Posterior vena cava (tissue), 2 donors: ENCODE measurements at regions not wholly inside any gene's neighbourhood (a gene's known extent, or its start where the extent isn't known, plus 50 kb on each side); places are given as distances from the start of the nearest gene placed in this dataset.
"Not testable (repeated sequence)": the region's sequence is repeated elsewhere in the genome, so short reads cannot be mapped to it uniquely, and the experiment has no call there.

Experiments used
- DNase-seq: peaks from one replicate; pipeline ENCODE4 v3.0.0-alpha.2; 2020; ENCODE audit warnings: low spot score
- intact Hi-C, 2 donors: fragments of 100-400 bp; cut with DNase I; formaldehyde crosslinking; loops; one replicate each; pipeline versions ENCODE4 v1.14.1 to v1.14.2; 2022 to 2023
- donor health status: DM: yes; HTN: yes; CAD: no.
- donor health status: DM: yes; HTN: yes; CAD: no.

DNA sequence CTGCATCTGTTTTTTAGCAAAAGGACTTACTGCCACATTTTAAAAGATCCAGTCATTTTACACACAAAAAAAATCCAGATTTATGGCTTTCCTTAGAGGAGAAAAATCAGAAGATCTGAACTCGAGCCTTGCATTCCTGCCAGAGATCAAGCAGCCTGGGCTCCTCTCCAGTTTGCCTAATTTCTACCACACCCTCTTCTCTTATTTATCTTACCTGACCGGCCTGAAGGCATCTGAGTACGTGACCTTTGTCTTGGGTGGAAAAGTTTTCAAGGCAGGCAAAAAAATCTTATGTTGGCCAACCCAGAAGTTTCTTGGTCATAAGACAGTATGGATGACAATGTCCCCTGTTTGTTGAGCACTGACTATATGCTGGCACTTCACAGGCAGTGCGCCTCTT, 60.3 kb downstream of the CHRD start:
- intact Hi-C loops, result no loop called here
- DNase-seq, result no peak

GRCh38 chr3:184441202-184441900, 61.5 kb downstream of the CHRD start:
- no peak for DNase-seq
- intact Hi-C loops, result no loop called here

DNA sequence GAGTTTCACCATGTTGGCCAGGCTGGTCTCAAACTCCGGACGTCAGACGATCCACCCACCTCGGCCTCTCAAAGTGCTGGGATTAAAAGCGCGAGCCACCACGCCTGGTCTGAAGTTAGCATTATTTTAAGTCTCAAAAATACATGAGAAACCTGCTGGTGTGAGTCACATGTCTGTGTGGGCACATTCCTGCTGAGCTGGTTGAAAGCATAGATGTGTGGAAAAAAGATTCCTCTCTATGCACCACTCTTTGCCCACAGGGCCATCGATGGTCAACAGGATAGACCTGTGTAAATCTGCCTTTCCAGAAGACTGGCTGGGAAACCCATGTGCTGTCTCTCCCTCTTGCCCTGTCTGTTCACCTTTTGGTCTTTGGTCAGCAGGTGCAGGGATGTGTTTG, 63.5 kb downstream of the CHRD start:
- intact Hi-C loops, result no loop called here
- DNase-seq, result no peak

- intact Hi-C loops, result no loop called here
- no peak for DNase-seq
These were observed 64.0 kb downstream of the CHRD start for GRCh38 chr3:184443831-184444230.

- intact Hi-C loops, result no loop called here
- no peak for DNase-seq
These were observed 68.7 kb downstream of the CHRD start for GRCh38 chr3:184448321-184449160.

- intact Hi-C loops, result no loop called here
- DNase-seq, result no peak
These were observed 69.3 kb downstream of the CHRD start for GRCh38 chr3:184449161-184449515.

DNA sequence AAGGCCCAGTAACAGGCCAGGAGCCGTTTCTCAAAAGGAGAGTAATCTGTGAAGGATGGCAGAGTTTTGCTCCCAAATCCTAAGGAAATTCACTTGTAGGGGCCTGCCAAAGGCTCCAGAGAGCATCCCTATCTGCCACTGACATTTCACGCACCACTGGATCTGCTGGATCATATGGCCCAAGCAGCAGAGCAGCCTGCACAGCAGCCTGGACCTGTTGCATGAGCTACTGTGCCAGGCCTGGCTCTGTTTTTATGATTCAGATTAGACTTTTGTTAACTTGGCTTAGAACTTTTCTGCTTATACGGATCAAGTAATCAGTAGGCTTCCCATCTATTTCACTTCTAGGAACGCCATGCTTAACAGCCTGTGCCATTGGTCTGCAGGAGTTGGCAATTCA, 70.7 kb downstream of the CHRD start:
- intact Hi-C loops, result no loop called here
- no peak for DNase-seq

GRCh38 chr3:184453296-184453695, 73.4 kb downstream of the CHRD start:
- intact Hi-C loops, result no loop called here
- DNase-seq, result no peak

GRCh38 chr3:184455991-184456390, 76.1 kb downstream of the CHRD start:
- intact Hi-C loops, result no loop called here
- no peak for DNase-seq

DNA sequence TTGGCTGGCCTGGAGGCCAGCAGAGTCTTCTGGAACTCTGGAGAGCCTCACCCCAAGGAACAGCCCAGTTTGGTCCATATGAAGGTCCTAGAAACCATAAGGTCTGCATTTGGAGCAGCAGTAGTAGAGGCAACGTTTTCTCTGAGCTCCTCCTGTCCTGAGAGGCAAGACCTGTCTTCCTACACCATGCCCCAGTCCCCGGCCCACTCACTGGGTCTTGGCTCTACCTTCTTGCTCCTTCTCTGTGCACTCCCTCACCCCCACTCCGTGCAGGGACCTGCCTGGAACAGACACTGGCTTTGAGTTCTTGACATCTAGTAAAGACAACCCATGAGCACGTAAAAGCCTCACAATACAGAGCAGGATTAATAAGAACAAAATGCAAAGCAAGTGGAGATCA, 76.6 kb downstream of the CHRD start:
- intact Hi-C loops, result no loop called here
- DNase-seq, result no peak

GRCh38 chr3:184457329-184457728, 77.5 kb downstream of the CHRD start:
- no peak for DNase-seq
- intact Hi-C loops, result no loop called here

DNA sequence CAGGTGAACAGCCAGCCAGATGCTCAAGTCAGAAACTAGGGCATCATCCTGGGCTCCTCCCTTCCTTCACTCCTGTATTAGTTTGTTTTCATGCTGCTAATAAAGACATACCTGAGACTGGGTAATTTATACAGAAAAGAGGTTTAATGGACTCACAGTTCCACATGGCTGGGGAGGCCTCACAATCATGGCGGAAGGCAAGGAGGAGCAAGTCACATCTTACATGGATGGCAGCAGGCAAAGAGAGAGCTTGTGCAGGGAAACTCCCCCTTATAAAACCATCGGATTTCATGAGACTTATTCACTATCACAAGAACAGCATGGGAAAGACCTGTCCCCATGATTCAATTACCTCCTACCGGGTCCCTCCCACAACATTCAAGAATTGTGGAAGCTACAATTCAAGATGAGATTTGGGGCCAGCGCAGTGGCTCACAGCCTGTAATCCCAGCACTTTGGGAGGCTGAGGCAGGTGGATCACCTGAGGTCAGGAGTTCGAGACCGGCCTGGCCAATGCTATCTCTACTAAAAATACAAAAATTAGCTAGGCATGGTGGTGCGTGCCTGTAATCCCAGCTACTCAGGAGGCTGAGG, 78.0 kb downstream of the CHRD start:
- intact Hi-C loops, DNase-seq: not testable (repeated sequence)

DNA sequence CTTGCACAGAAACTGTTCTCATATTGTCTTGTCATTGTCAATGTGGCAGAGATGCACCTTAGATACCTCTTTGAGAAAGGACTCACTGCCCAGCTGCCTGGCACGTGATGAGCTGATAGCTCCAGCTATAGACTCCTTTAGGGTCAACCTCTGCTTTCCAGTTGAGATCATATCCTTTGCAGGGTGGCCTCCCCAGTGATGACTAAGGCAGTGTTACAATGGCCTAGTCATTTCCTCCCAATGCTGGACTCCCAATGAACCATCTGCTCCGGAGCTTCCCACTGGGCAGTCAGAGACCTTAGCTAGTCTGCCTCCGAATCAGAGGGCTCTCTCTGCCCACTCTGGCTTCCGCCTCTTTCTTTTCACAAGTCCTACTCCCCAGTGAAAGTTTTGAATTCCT, 79.5 kb downstream of the CHRD start:
- intact Hi-C loops, result no loop called here
- DNase-seq, result no peak

DNA sequence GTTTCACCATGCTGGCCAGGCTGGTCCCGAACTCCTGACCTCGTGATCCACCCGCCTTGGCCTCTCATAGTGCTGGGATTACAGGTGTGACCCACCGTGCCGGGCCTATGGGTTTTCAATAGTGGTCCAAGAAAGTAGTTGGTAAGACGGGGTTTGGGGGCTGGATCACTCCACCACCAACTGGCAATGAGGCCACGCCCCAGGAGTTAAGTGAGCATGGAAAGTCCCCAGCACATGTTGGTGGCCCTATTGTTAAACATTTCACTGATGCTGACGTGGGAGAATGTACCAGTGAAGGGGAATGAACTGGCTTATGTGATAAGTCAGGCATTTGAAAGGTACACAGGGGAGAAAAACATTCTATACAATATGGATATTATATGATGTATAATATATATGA, 80.4 kb downstream of the CHRD start:
- intact Hi-C loops, result no loop called here
- no peak for DNase-seq

DNA sequence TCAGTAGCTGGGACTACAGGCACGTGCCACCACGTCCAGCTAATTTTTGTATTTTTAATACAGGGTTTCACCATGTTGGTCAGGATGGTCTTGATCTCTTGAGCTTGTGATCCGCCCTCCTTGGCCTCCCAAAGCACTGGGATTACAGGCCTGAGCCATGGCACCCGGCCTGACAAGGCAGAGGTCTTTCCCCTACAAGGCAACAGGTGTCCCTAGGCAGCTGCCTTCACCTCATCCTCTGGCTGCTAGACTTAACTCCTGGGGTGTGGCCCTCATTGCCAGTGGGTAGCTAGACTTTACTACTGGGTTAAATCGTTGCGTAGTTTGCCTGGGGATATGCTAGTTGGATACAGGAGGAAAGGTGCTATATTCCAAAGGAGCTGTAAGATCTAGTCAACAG, 81.4 kb downstream of the CHRD start:
- no peak for DNase-seq
- intact Hi-C loops, result no loop called here

- no peak for DNase-seq
- intact Hi-C loops, result no loop called here
These were observed 86.1 kb downstream of the CHRD start for GRCh38 chr3:184465883-184466412.

- no peak for DNase-seq
These were observed 86.6 kb downstream of the CHRD start for GRCh38 chr3:184466413-184466960.

DNA sequence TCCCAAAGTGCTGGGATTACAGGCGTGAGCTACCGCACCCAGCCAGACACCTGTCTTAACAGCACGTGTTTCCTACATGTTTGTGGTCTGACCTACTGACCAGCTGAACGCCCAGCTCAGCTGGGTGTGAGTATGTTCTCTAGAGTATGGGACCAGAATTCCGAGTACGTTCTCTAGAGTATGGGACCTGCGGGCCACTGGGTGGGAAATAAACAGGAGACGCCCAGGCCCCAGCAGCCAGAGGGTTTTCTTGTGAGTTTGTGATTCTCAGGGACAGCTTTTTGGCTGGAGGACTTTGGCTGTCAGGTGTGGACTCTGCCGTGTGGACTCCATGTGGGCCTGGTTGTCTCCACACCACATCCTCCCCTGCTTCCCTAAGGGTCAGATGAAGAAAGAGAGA, 87.3 kb downstream of the CHRD start:
- intact Hi-C loops, result no loop called here
- DNase-seq, result no peak

More at GRCh38 chr3:184466413-184466960, 86.6 kb downstream of the CHRD start:
- intact Hi-C loops, result no loop called here

DNA sequence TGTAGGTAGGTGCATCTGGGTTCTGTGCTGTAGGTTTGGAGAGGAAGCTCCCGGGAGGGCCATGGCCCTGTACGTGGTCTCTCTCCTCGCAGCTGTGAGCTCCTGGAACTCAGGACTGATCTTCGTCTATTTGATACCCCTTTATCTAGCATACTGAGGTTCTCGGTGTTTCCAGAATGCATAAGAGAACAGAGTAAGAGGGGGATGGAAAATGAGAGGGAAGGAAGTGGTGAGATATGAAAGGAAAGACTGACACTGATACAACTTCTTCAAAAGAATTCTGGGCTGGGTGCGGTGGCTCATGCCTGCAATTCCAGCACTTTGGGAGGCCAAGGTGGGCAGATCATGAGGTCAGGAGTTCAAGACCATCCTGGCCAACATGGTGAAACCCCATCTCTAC, 90.7 kb downstream of the CHRD start:
- DNase-seq, result no peak
- intact Hi-C loops, result no loop called here

- intact Hi-C loops, result no loop called here
- no peak for DNase-seq
These were observed 90.1 kb upstream of the EPHB3 start for GRCh38 chr3:184471439-184471838.
